Endothelial cell of umbilical vein (primary cell): ENCODE measurements at regions not wholly inside any gene's neighbourhood (a gene's known extent, or its start where the extent isn't known, plus 50 kb on each side); places are given as distances from the start of the nearest gene placed in this dataset.
A peak's percentile ranks its signal among the peaks of the same experiment; 100 is the strongest.

ENCODE experiments used
- BruUV-seq: library from RNA; stranded (reverse); fragments of 400-500 nt; replicated peaks from 2 replicates; lab custom pipeline; 2021; lab: Mats Ljungman, UMichigan
- CTCF ChIA-PET: fragments of 300-600, 350-600 bp; sonication (Branson Sonifier 250); formaldehyde crosslinking; loops from one replicate; lab custom pipeline; 2021; ENCODE audit warnings: antibody characterized with exemption, inconsistent platforms; lab: Charles Lee
- POLR2A ChIA-PET: fragments of 300-600, 350-600 bp; sonication (Branson Sonifier 250); formaldehyde crosslinking; loops from one replicate; lab custom pipeline; 2021; ENCODE audit warnings: antibody characterized with exemption, inconsistent platforms; lab: Charles Lee
- DNase-seq: peaks from one replicate; pipeline ENCODE4 v3.0.0-alpha.2; 2011; ENCODE audit warnings: low read depth, low spot score
- FAIRE-seq: peaks from 2 replicates; lab custom pipeline; 2011; peaks lifted over from hg19 to GRCh38; lab: Jason Lieb, UNC
- H2AFZ ChIP-seq: 2 replicates; pipeline ENCODE4 v1.6.0; 2012; ENCODE audit warnings: low read depth, low read length, control low read depth, inconsistent platforms
- H3K27ac ChIP-seq: 2 replicates; pipeline ENCODE4 v1.5.1; 2011; ENCODE audit warnings: low read depth, mild to moderate bottlenecking, control low read depth, low read length, moderate library complexity; ENCODE audit not compliant: insufficient read depth
- H3K27me3 ChIP-seq, 2 experiments: 2 replicates each; pipeline versions ENCODE4 v1.6.0 to v1.6.1; 2011; ENCODE audit warnings: low read length in 2 of 2, mixed read lengths in 1 of 2; ENCODE audit not compliant: control insufficient read depth in 2 of 2, insufficient read depth in 2 of 2
- H3K36me3 ChIP-seq, 2 experiments: 2 replicates in 1 of 2; 3 replicates in 1 of 2; pipeline ENCODE4 v1.5.1; 2011; ENCODE audit warnings: low read length in 2 of 2, mild to moderate bottlenecking in 1 of 2, moderate library complexity in 1 of 2; ENCODE audit not compliant: control insufficient read depth in 2 of 2, insufficient read depth in 2 of 2; ENCODE audit errors: extremely low read depth in 1 of 2
- H3K4me1 ChIP-seq: 3 replicates; pipeline ENCODE4 v1.5.1; 2011; ENCODE audit warnings: mild to moderate bottlenecking, low read length; ENCODE audit not compliant: control insufficient read depth, insufficient read depth; ENCODE audit errors: extremely low read depth
- H3K4me2 ChIP-seq: 2 replicates; pipeline ENCODE4 v1.6.1; 2011; ENCODE audit warnings: low read length, control low read depth, mixed read lengths; ENCODE audit not compliant: insufficient read depth
- H3K4me3 ChIP-seq, 3 experiments: fragments of 200-600 bp in 1 of 3; sonication (generic), shearing (Covaris generic) in 1 of 3; replicated peaks in 1 of 3; 2 replicates each; pipeline ENCODE4 v1.5.1; 2011 to 2016; ENCODE audit warnings: control low read depth in 3 of 3, low read length in 3 of 3, mild to moderate bottlenecking in 2 of 3, inconsistent platforms in 1 of 3, low read depth in 1 of 3, moderate library complexity in 1 of 3; ENCODE audit not compliant: insufficient read depth in 1 of 3
- H3K79me2 ChIP-seq: 2 replicates; pipeline ENCODE4 v1.6.0; 2012; ENCODE audit warnings: low read length, inconsistent platforms; ENCODE audit not compliant: control insufficient read depth, insufficient read depth
- H3K9ac ChIP-seq: replicated peaks from 2 replicates; pipeline ENCODE3; 2011; ENCODE audit warnings: low read length, control low read depth; ENCODE audit not compliant: insufficient read depth; ENCODE audit errors: extremely low read depth
- H3K9me1 ChIP-seq: replicated peaks from 3 replicates; pipeline ENCODE4 v1.6.0; 2011; ENCODE audit warnings: mild to moderate bottlenecking, low read length; ENCODE audit not compliant: control insufficient read depth, insufficient read depth; ENCODE audit errors: extremely low read depth
- H3K9me3 ChIP-seq: replicated peaks from 2 replicates; pipeline ENCODE4 v1.5.1; 2012; ENCODE audit warnings: low read length, inconsistent platforms; ENCODE audit not compliant: control insufficient read depth, insufficient read depth
- H4K20me1 ChIP-seq: replicated peaks from 2 replicates; pipeline ENCODE3; 2011; ENCODE audit warnings: mild to moderate bottlenecking, low read length; ENCODE audit not compliant: control insufficient read depth, insufficient read depth; ENCODE audit errors: extremely low read depth
- CTCF ChIP-seq, 2 donors: IDR thresholded peaks; 1 replicate in 1 of 2; 2 replicates in 1 of 2; pipeline ENCODE4 v1.5.1; 2011; ENCODE audit warnings: low read length in 2 of 2, mild to moderate bottlenecking in 2 of 2, moderate library complexity in 2 of 2, control low read depth in 1 of 2, inconsistent platforms in 1 of 2, low read depth in 1 of 2; ENCODE audit not compliant: insufficient read depth in 1 of 2; ENCODE audit errors: extremely low read depth in 1 of 2
- EZH2 ChIP-seq: IDR thresholded peaks from 2 replicates; pipeline ENCODE4 v1.6.1; 2012; ENCODE audit warnings: borderline replicate concordance, low read depth, mild to moderate bottlenecking, moderate library complexity, low read length, inconsistent platforms; ENCODE audit not compliant: severe bottlenecking
- FOS ChIP-seq: IDR thresholded peaks from 2 replicates; pipeline ENCODE4 v1.6.1; 2011; ENCODE audit warnings: mild to moderate bottlenecking, low read length, moderate library complexity, borderline replicate concordance; ENCODE audit not compliant: insufficient read depth
- GATA2 ChIP-seq: IDR thresholded peaks from 2 replicates; pipeline ENCODE4 v1.7.0; 2011; ENCODE audit warnings: low read depth, mild to moderate bottlenecking, moderate library complexity, mixed read lengths, low read length; ENCODE audit not compliant: insufficient read length, insufficient read depth
- JUN ChIP-seq: IDR thresholded peaks from 2 replicates; pipeline ENCODE4 v1.6.1; 2011; ENCODE audit warnings: borderline replicate concordance, low read depth; ENCODE audit not compliant: insufficient read length, insufficient read depth
- MAX ChIP-seq: IDR thresholded peaks from 2 replicates; pipeline ENCODE4 v1.6.1; 2011; ENCODE audit not compliant: insufficient read depth, insufficient read length
- MYC ChIP-seq: IDR thresholded peaks from one replicate; pipeline ENCODE4 v1.6.1; 2011; ENCODE audit warnings: mild to moderate bottlenecking, low read depth, low read length
- POLR2A ChIP-seq: IDR thresholded peaks from 2 replicates; pipeline ENCODE4 v1.6.1; 2012; ENCODE audit warnings: low read depth, mild to moderate bottlenecking, control low read depth, low read length
- POLR2AphosphoS5 ChIP-seq: IDR thresholded peaks from 2 replicates; pipeline ENCODE4 v1.6.1; 2012; ENCODE audit warnings: low read depth, mild to moderate bottlenecking, control low read depth, low read length, moderate library complexity; ENCODE audit not compliant: insufficient read depth
- dilution Hi-C: fragments of 300-500 bp; cut with MboI; formaldehyde crosslinking; loops from one replicate; pipeline ENCODE4 v1.15.0; 2019; ENCODE audit warnings: low sequenced_read_pairs; ENCODE audit not compliant: extremely low pct_ligation_motif_present
- intact Hi-C: fragments of 100-400 bp; cut with micrococcal nuclease; formaldehyde crosslinking; loops from one replicate; pipeline ENCODE4 v1.10.0; 2022

- DNase-seq = peak; percentile 8
- Histone ChIP-seq H3K9ac (no peak overlapping the region), H3K9me1 (no peaks in the 10 kb centered on the region), H2AFZ (no peak overlapping the region), H3K27me3 (no peaks in the 10 kb centered on the region), H3K36me3 (no peaks in the 10 kb centered on the region), H3K79me2 (no peaks in the 10 kb centered on the region), H3K9me3 (no peaks in the 10 kb centered on the region), H3K4me2 (no peak overlapping the region), H3K4me3 (no peak overlapping the region), H3K27ac (no peak overlapping the region), H3K4me1 (no peaks in the 10 kb centered on the region), H4K20me1 (no peaks in the 10 kb centered on the region)
- ChIA-PET CTCF (interaction anchor here (1.3 to 1.4 kb wide), 2 partner anchors 19 to 145 kb away, joined by 3 read pairs; no protein-coding TSS in a partner anchor), POLR2A (no interaction called here)
- TF ChIP-seq MAX = no peak
- no TSS peak for BruUV-seq
- no peak for FAIRE-seq
- dilution Hi-C loops = no loop called here
- intact Hi-C loops = no loop called here
These were observed 174.2 kb downstream of the TANC2 start for GRCh38 chr17:63140255-63140654.

- POLR2A ChIA-PET = no interaction called here
- Histone ChIP-seq H3K27ac (no peak overlapping the region), H3K9ac (no peak overlapping the region), H3K79me2 (no peaks in the 10 kb centered on the region), H3K4me1 (no peaks in the 10 kb centered on the region), H3K4me3 (no peak overlapping the region), H3K4me2 (no peak overlapping the region), H3K36me3 (no peaks in the 10 kb centered on the region), H2AFZ (no peak overlapping the region), H3K9me3 (no peaks in the 10 kb centered on the region), H3K27me3 (no peaks in the 10 kb centered on the region), H4K20me1 (no peaks in the 10 kb centered on the region), H3K9me1 (no peaks in the 10 kb centered on the region)
- BruUV-seq = no TSS peak
- no peak for FAIRE-seq
- CTCF ChIA-PET = interaction anchor here (1.0 to 1.2 kb wide), 2 partner anchors 12 to 37 kb away, joined by 3 to 5 read pairs; no protein-coding TSS in a partner anchor
- DNase-seq = no peak
- intact Hi-C loops (no loop called here), dilution Hi-C loops (no loop called here)
- TF ChIP-seq POLR2AphosphoS5 = no peak
- no peak for TF ChIP-seq FOS
- no peak for TF ChIP-seq MYC
- TF ChIP-seq EZH2 = no peak
- TF ChIP-seq POLR2A = no peak
- TF ChIP-seq CTCF (IDR thresholded peaks at IDR 0.05; ENCODE audit: extremely low read depth in 1 of 2, insufficient read depth in 1 of 2, low read depth in 1 of 2, low read length in 2 of 2) = no peak
- TF ChIP-seq MAX = no peak
- no peak for TF ChIP-seq GATA2
- TF ChIP-seq JUN = no peak
These were observed 176.8 kb downstream of the TANC2 start for GRCh38 chr17:63142836-63143235.
